GM18520 (cell line): ENCODE measurements at regions not wholly inside any gene's neighbourhood (a gene's known extent, or its start where the extent isn't known, plus 50 kb on each side); places are given as distances from the start of the nearest gene placed in this dataset.
"Not testable (repeated sequence)": the region's sequence is repeated elsewhere in the genome, so short reads cannot be mapped to it uniquely, and the experiment has no call there.

Experiments
- ATAC-seq: cut with Tn5 transposase; IDR thresholded peaks from one replicate; pipeline ENCODE4 v1.9.1; 2021; ENCODE audit not compliant: unreplicated experiment

GRCh38 chr2:52107124-52107523 lies 1075.2 kb upstream of the NRXN1 start:
- no peak for ATAC-seq

- ATAC-seq: no peak
Observed at GRCh38 chr2:52097071-52097470, 1065.1 kb upstream of the NRXN1 start.

- ATAC-seq: no peak
Observed at GRCh38 chr2:52084759-52085158, 1052.8 kb upstream of the NRXN1 start.

DNA sequence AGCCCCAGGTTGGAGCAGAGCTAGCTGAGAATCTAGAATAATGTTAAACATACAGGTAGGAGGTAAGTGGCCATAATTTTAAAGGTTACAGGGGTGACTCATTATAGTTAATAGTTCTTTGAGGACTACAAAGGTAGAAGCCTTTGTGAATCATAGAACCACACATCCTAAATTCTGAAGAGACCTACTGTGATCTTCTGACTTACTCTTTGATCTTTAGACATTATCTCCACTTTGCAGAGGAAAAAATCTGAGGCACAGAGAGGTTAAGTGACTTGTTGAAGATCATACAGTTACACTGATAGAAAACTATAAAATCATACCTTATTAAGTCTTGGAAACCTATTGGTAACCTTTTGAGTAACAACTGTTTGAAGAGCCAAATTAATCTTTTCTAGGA lies 1051.3 kb upstream of the NRXN1 start:
- no peak for ATAC-seq

- no peak for ATAC-seq
Observed at GRCh38 chr2:52082646-52083045, 1050.7 kb upstream of the NRXN1 start.

DNA sequence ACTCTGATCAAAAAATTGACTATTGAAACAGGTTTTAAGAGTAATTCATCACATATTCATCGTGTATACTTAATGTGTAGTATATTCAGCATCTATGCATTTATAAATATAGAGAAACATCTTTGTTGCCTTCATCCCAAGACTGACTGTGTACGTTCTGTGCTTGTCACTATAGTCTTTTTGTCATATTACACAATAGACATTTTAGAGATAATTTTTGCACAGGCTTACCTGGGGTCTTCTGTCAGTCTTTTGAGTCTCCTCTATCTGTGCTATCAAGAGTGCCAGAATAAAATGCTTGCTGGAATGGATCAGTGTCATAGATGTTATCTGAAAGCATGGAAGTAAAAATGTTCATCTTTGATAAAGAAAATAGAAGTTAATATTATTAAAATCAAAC lies 1047.7 kb upstream of the NRXN1 start:
- no peak for ATAC-seq

DNA sequence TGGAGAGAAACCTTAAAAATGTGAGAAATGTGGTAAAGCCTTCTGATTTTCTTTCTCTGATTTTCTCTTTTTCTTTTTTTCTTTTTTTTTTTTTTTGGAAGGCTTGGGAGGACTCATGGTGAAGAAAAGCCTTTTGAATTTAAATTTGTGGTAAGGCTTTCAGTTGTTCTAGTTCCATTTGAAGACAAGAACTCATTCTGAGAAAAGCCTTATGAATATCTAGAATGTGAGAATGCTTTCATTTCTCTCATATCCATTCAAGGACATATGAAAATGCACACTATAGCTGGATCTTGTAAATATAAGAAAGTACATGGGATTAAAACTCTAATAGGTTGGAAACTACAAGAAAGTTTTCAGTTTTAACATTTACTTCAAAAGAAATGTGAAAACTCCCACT lies 1045.2 kb upstream of the NRXN1 start:
- no peak for ATAC-seq

- no peak for ATAC-seq
Observed at GRCh38 chr2:52074130-52074719, 1042.3 kb upstream of the NRXN1 start.

DNA sequence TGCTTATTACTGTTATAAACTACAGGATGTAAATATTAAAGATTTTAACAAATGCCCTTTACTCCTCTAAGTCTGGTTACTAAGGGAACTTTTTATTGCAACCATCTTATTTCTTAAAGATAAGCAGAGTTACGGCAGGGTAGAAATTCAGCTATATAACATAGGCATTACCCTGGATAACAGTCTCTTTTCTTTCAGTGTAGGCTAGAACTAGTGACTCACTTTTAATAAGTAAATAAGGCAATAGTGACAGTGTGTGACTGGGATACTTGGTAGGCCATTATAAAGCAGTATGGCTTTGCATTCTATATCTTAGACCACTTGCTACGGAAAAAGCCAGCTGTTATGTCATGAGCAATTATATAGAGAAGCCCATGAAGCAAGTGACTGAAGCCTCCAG lies 1041.0 kb upstream of the NRXN1 start:
- no peak for ATAC-seq

DNA sequence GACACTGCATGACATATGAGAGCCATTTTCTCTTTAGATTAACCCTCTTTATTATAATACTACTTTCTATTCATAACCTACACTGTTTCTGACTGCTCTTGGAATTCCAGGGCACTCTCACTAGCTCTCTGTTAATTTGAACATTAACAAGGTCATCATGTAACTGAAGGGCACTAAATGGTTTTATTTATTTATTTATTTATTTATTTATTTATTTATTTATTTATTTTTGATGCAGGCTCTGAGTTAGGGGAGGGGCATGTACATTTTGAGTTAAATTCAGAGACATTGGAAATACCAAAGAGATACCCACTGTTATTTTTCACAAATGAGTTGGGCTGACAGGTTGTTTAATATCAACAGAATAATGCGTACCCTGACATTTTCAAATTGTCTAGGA lies 1038.7 kb upstream of the NRXN1 start:
- no peak for ATAC-seq

DNA sequence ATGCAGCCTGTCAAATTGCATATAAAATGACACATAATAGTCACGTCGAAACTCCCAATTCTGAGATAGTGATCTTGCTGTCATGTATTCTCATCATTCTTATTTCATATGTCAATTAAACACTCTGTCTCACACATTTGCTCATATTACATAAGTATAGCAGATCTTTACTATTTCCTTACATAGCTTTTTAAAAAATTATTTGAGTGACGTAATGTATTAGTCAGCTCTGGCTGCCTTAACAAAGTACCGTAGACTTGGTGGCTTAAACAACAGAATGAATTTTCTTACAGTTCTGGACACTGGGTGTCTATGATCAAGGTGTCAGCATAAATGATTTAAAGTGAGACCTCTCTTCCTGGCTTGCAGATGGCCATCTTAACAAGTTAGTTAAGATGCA lies 1032.3 kb upstream of the NRXN1 start:
- ATAC-seq: no peak

- ATAC-seq: no peak
Observed at GRCh38 chr2:52054824-52055223, 1022.9 kb upstream of the NRXN1 start.

DNA sequence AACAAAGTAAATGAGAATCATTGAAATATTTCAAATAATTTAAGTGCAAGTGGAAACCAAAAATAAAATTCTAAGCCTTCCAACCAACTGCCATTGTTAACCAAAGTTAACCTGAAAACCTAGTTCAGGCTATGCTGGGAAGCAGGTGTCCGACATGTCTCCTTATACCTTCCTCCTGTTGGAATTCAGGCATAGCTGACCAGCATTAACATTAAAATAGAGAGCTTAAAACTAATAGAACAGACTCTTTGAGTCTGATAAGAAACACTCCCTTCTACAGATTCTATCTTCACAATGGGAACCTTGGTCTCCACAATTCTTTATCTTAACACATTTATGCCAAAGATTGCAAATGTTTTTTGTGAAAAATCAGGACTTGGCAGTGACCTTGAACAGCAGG lies 1004.9 kb upstream of the NRXN1 start:
- ATAC-seq: no peak

DNA sequence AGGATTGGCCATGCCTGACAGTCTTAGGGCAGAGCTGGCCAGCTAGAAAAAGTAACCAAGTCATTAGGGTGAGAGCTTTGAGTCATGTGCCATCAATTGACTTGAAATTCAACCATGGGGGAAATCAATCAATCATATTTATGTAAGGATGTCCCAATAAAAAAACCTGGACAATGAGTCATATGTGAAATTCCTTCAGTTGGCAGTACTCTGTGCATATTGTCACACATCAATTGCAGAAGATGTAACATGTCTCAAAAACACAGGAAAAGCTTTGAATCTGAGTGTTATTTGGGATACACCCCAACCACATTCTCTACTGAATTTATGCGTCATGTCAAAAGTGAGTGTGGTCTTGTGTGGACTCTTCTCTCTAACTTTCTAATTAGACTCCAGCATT lies 1004.1 kb upstream of the NRXN1 start:
- ATAC-seq: no peak

GRCh38 chr2:52035391-52035790 lies 1003.5 kb upstream of the NRXN1 start:
- no peak for ATAC-seq

GRCh38 chr2:52034706-52035105 lies 1002.8 kb upstream of the NRXN1 start:
- ATAC-seq: no peak

DNA sequence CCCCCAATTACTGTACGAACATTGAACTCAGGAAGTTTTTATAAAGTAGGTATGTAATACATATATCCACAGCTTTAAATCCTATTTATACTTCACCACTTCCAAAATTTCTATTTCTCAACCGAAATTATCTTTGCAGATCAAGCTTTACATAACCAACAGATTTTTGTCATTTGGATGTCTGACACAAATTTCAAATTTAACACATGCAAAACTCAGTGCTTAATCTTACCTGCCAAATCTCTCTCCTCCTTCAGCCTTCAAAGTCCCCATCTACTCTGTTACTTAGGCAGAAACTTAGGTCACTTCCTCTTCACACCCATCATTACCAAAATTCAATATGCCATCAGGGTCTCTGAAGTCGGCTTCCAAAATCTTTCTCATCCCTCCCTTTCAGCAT lies 990.1 kb upstream of the NRXN1 start:
- no peak for ATAC-seq

- no peak for ATAC-seq
Observed at GRCh38 chr2:52017646-52018235, 985.8 kb upstream of the NRXN1 start.

DNA sequence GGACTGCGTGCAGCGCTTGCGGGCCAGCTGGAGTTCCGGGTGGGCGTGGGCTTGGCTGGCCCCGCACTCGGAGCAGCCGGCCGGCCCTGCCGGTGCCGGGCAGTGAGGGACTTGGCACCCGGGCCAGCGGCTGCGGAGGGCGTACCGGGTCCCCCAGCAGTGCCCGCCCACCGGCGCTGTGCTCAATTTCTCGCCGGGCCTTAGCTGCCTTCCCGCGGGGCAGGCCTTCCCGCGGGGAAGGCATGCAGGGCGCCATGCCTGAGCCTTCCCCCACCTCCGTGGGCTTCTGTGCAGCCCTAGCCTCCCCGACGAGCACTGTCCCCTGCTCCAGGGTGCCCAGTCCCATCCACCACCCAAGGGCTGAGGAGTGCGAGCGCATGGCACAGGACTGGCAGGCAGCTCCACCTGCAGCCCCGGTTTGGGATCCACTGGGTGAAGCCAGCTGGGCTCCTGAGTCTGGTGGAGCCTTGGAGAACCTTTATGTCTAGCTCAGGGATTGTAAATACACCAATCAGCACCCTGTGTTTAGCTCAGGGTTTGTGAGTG lies 975.0 kb upstream of the NRXN1 start:
- not testable (repeated sequence) for ATAC-seq

- no peak for ATAC-seq
Observed at GRCh38 chr2:52000151-52000855, 968.4 kb upstream of the NRXN1 start.

DNA sequence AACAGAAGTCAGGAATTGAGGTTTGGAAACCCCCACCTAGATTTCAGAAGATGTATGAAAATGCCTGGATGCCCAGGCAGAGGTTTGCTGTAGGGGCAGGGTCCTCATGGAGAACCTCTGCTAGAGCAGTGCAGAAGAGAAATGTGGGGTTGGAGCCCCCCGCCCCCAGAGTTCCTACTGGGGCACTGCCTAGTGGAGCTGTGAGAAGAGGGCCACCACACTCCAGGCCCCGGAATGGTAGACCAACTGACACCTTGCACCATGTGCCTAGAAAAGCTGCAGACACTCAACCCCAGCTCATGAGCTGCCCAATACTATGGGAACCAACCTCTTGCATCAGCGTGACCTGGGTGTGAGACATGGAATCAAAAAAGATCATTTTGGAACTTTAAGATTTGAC lies 967.0 kb upstream of the NRXN1 start:
- ATAC-seq: no peak

- no peak for ATAC-seq
Observed at GRCh38 chr2:51997571-51997970, 965.6 kb upstream of the NRXN1 start.
